ENCODE measurements at regions not wholly inside any gene's neighbourhood (a gene's known extent, or its start where the extent isn't known, plus 50 kb on each side); places are given as distances from the start of the nearest gene placed in this dataset.

DNA sequence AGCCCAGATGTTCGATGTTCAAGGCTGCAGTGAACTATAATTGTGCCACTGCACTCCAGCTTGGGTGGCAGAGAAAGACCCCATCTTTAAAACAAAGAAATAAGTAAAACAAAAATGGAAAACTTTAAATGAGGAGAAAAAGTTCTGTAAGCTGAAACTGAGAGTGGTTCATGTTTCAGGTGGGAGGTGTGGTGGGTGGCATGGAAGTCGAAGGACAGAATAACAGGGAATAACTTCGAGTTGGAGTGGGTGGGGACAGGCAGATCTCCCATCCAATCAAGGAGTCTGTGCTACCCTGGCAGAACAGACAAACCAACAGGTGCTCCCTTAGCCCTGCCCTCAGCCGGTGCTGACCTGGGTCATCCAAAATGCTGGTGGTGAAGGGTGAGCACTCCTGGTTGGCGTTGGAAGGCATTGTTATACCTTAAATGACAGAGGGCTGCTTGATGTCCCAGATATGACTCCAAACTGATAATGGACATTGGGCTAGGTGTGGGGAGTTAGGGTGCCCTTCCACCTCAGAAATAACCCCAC is 328.4 kb downstream of the DYSF start:
- Histone ChIP-seq H3K4me1 (no peaks in the 10 kb centered on the region), H3K9me3 (no peaks in the 10 kb centered on the region), H3K36me3 (replicated peaks in 1 of 2; ENCODE audit: insufficient read depth in 1 of 2, low read depth in 2 of 2) (no peaks in the 10 kb centered on the region), H3K4me3 (no peak overlapping the region), H3K27ac (no peak overlapping the region), H3K27me3 (no peaks in the 10 kb centered on the region)
- ATAC-seq (no peak), DNase-seq (no peak)
- whole genome bisulfite sequencing, 2 donors: 72 to 76% methylated on average over 5 of the region's 5 CpGs
- intact Hi-C loops (cut with DNase I): no loop called here
- TF ChIP-seq, protein P1, sequence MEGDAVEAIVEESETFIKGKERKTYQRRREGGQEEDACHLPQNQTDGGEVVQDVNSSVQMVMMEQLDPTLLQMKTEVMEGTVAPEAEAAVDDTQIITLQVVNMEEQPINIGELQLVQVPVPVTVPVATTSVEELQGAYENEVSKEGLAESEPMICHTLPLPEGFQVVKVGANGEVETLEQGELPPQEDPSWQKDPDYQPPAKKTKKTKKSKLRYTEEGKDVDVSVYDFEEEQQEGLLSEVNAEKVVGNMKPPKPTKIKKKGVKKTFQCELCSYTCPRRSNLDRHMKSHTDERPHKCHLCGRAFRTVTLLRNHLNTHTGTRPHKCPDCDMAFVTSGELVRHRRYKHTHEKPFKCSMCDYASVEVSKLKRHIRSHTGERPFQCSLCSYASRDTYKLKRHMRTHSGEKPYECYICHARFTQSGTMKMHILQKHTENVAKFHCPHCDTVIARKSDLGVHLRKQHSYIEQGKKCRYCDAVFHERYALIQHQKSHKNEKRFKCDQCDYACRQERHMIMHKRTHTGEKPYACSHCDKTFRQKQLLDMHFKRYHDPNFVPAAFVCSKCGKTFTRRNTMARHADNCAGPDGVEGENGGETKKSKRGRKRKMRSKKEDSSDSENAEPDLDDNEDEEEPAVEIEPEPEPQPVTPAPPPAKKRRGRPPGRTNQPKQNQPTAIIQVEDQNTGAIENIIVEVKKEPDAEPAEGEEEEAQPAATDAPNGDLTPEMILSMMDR (IDR thresholded peaks at IDR 0.05): no peak
- TF ChIP-seq POLR2A (IDR thresholded peaks at IDR 0.05): no peak

DNA sequence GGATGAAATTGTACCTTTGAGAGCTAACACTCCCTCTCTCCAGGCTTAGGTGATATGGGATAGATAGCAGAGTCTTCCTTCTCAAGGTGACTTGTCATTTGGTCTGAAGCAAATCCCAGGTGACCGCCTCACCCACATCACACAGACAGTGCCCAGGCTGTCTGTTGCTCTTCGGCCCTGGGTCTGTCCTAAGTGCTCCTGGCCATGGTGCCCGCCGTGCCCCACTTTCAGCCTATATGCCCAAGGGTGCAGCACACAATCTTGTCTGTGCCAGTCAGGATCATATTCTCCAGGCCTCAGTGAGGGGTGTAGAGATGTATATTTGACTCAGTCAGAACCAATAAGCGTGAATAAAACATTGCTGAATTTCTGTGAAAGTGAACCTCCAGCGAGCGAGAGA is 326.8 kb downstream of the DYSF start:
- Histone ChIP-seq H3K27ac (no peak overlapping the region), H3K4me3 (no peak overlapping the region), H3K36me3 (replicated peaks in 1 of 2; ENCODE audit: insufficient read depth in 1 of 2, low read depth in 2 of 2) (no peaks in the 10 kb centered on the region), H3K27me3 (no peaks in the 10 kb centered on the region), H3K4me1 (no peaks in the 10 kb centered on the region), H3K9me3 (no peaks in the 10 kb centered on the region)
- WGBS, 2 donors: 82 to 92% methylated on average over 7 of the region's 7 CpGs
- TF ChIP-seq, protein P1 (IDR thresholded peaks at IDR 0.05): no peak
- no peak for TF ChIP-seq POLR2A (IDR thresholded peaks at IDR 0.05)
- no peak for DNase-seq
- intact Hi-C loops (cut with DNase I): no loop called here
- no peak for ATAC-seq

DNA sequence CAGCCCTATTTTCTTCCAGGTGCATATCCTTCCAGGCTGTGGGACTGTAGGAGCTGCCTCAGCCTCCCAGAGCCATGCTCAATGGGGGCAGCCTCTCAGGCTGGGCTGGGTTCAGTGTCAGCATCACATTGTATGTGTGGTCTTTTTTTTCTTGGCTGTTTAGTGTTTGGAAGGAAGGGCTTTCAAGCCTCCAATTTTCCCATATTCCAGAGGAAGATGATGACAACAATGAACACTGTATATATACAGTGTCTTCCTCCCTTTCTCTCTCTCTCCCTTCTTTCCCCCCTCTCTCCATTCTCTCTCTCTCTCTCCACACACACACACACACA is 326.4 kb downstream of the DYSF start:
- Histone ChIP-seq H3K27me3 (no peaks in the 10 kb centered on the region), H3K27ac (no peak overlapping the region), H3K4me1 (no peaks in the 10 kb centered on the region), H3K9me3 (no peaks in the 10 kb centered on the region), H3K4me3 (no peak overlapping the region), H3K36me3 (replicated peaks in 1 of 2; ENCODE audit: insufficient read depth in 1 of 2, low read depth in 2 of 2) (no peaks in the 10 kb centered on the region)
- ATAC-seq (no peak), DNase-seq (no peak)
- TF ChIP-seq, protein P1 (IDR thresholded peaks at IDR 0.05): no peak
- no peak for TF ChIP-seq POLR2A (IDR thresholded peaks at IDR 0.05)
- intact Hi-C loops (cut with DNase I): no loop called here

DNA sequence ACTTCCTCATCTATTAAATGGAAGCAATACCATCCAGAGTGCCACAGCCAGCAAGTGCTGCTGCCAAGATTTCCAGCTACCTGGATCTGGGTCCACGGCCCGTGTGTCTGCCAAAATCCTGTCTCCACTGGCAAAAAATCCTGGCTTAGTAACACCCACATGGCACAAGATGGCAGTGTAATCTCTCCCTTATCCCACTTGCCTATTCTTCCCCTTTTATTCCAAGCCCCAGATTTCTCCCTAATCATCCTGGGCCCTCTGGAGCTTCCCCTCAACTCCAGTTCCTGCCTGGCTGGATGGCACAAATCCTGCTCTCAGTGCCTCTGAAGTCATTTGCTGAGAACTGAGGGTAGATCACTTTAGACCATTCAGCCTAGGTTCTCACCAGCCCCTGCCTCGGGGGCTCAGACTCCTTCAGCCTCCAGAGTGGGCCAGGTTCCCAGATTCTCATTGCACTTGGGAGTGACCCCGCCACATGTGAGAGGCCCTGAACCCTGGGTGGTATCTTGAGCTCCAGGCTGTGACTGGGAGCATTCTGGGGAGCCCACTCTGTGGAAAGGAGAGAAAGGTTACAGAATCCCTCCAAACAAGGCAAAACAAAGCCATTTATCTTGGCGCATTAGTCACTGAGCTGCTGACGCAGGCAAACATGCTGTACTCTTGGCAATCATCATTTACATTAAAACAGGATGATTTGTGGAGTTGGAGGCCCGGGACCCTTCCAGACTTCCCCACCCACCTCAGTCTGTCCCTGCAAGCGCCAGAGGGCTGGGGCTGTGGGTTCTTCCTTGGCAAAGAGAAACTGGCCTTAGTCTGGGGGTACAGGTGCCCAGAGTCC is 325.8 kb downstream of the DYSF start:
- no peak for ATAC-seq
- WGBS, 2 donors: 67 to 70% methylated on average over 7 to 8 of the region's 8 CpGs
- Histone ChIP-seq H3K9me3 (no peaks in the 10 kb centered on the region), H3K27me3 (no peaks in the 10 kb centered on the region), H3K27ac (no peak overlapping the region), H3K4me3 (no peak overlapping the region), H3K36me3 (replicated peaks in 1 of 2; ENCODE audit: insufficient read depth in 1 of 2, low read depth in 2 of 2) (no peaks in the 10 kb centered on the region), H3K4me1 (no peaks in the 10 kb centered on the region)
- intact Hi-C loops (cut with DNase I): no loop called here
- TF ChIP-seq POLR2A (IDR thresholded peaks at IDR 0.05): no peak
- TF ChIP-seq, protein P1 (IDR thresholded peaks at IDR 0.05): no peak
- no peak for DNase-seq

DNA sequence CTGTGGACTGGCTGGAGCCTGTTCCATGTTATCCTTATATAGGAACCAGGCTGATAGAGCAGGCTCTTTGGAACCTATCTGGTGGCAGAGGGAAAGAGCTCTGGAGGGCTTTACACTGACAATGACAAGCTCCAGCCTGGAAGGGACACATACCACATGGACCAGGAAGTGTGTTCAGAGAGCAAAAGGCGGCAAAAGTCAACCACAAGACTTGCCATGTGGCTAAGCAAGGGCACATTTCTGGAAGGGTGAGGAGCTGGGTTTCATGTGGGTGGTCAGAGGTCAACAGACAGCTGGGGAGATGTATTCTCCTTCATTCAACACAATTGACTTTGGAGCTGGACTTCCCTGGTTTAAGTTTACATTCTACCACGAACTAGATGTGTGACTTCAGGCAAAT is 325.2 kb downstream of the DYSF start:
- no peak for DNase-seq
- TF ChIP-seq POLR2A (IDR thresholded peaks at IDR 0.05): no peak
- TF ChIP-seq, protein P1 (IDR thresholded peaks at IDR 0.05): no peak
- intact Hi-C loops (cut with DNase I): no loop called here
- Histone ChIP-seq H3K4me1 (no peaks in the 10 kb centered on the region), H3K27ac (no peak overlapping the region), H3K9me3 (no peaks in the 10 kb centered on the region), H3K27me3 (no peaks in the 10 kb centered on the region), H3K36me3 (replicated peaks in 1 of 2; ENCODE audit: insufficient read depth in 1 of 2, low read depth in 2 of 2) (no peaks in the 10 kb centered on the region), H3K4me3 (no peak overlapping the region)
- ATAC-seq: no peak
- 65 to 71% methylated on average over 2 of the region's 2 CpGs for WGBS, 2 donors
